PC-9 (cell line): ENCODE measurements at regions not wholly inside any gene's neighbourhood (a gene's known extent, or its start where the extent isn't known, plus 50 kb on each side); places are given as distances from the start of the nearest gene placed in this dataset.

Experiments
- BruUV-seq: library from RNA; stranded (reverse); fragments of 400-500 nt; replicated peaks from 2 replicates; lab custom pipeline; 2021; lab: Mats Ljungman, UMichigan
- CTCF ChIA-PET: fragments of 300-600 bp; sonication (Branson Sonifier 250); formaldehyde crosslinking; loops from one replicate; lab custom pipeline; 2022; ENCODE audit warnings: antibody characterized with exemption; lab: Charles Lee
- POLR2A ChIA-PET: fragments of 300-600 bp; sonication (Branson Sonifier 250); formaldehyde crosslinking; loops from one replicate; lab custom pipeline; 2022; ENCODE audit warnings: antibody characterized with exemption; ENCODE audit not compliant: unreplicated experiment; lab: Charles Lee
- DNase-seq, 2 experiments: peaks; one replicate each; pipeline versions ENCODE4 v3.0.0 to v3.0.0-alpha.2; 2015 to 2022; ENCODE audit warnings: mixed read lengths in 1 of 2
- H2AFZ ChIP-seq: fragments of 200-600 bp; sonication (generic); 2 replicates; pipeline ENCODE4 v1.8.1; 2017; ENCODE audit warnings: antibody characterized with exemption
- H3F3A ChIP-seq: fragments of 200-600 bp; sonication (generic); 2 replicates; pipeline ENCODE4 v1.8.1; 2017; ENCODE audit warnings: antibody characterized with exemption, mild to moderate bottlenecking, low read depth; ENCODE audit not compliant: insufficient read depth
- H3K27ac ChIP-seq: fragments of 200-600 bp; sonication (generic); 2 replicates; pipeline ENCODE4 v1.6.1; 2016; ENCODE audit warnings: mixed run types
- H3K27me3 ChIP-seq: fragments of 200-600 bp; sonication (generic); 2 replicates; pipeline ENCODE4 v1.6.1; 2016; ENCODE audit warnings: low read depth, mixed run types; ENCODE audit not compliant: insufficient read depth
- H3K36me3 ChIP-seq: fragments of 200-600 bp; sonication (generic); 2 replicates; pipeline ENCODE4 v1.6.1; 2016; ENCODE audit warnings: low read depth, mixed run types
- H3K4me1 ChIP-seq: fragments of 200-600 bp; sonication (generic); replicated peaks from 2 replicates; pipeline ENCODE4 v1.6.1; 2016; ENCODE audit warnings: mixed run types; ENCODE audit not compliant: insufficient read depth
- H3K4me2 ChIP-seq: fragments of 200-600 bp; sonication (generic); 2 replicates; pipeline ENCODE4 v1.6.1; 2017; ENCODE audit warnings: mixed run types
- H3K4me3 ChIP-seq: fragments of 200-600 bp; sonication (generic); 2 replicates; pipeline ENCODE4 v1.6.1; 2016; ENCODE audit warnings: mixed run types
- H3K79me2 ChIP-seq: fragments of 200-600 bp; sonication (generic); 2 replicates; pipeline ENCODE4 v1.6.1; 2017; ENCODE audit warnings: low read depth, mixed run types
- H3K9me2 ChIP-seq: fragments of 200-600 bp; sonication (generic); 2 replicates; pipeline ENCODE4 v1.8.1; 2017; ENCODE audit warnings: mild to moderate bottlenecking; ENCODE audit not compliant: insufficient read depth
- H3K9me3 ChIP-seq: fragments of 200-600 bp; sonication (generic); 2 replicates; pipeline ENCODE4 v1.8.1; 2016; ENCODE audit warnings: low read depth; ENCODE audit not compliant: insufficient read depth
- H4K20me1 ChIP-seq: fragments of 200-600 bp; sonication (generic); 2 replicates; pipeline ENCODE4 v1.8.1; 2017; ENCODE audit not compliant: insufficient read depth
- EZH2 ChIP-seq: fragments of 200-600 bp; sonication (generic); IDR thresholded peaks from 2 replicates; pipeline ENCODE4 v1.8.0; 2017; ENCODE audit warnings: antibody characterized with exemption, low read depth
- intact Hi-C: fragments of 100-400 bp; cut with micrococcal nuclease; formaldehyde crosslinking; loops from one replicate; pipeline ENCODE4 v1.10.0; 2022; ENCODE audit not compliant: unreplicated experiment
- TF ChIP-seq, protein P1 (sequence below): fragments of 200-600 bp; sonication (generic); conservative IDR thresholded peaks from 2 replicates; pipeline ENCODE4 v1.6.1; 2017; ENCODE audit warnings: mixed run types, antibody characterized with exemption, mild to moderate bottlenecking, moderate library complexity

DNA sequence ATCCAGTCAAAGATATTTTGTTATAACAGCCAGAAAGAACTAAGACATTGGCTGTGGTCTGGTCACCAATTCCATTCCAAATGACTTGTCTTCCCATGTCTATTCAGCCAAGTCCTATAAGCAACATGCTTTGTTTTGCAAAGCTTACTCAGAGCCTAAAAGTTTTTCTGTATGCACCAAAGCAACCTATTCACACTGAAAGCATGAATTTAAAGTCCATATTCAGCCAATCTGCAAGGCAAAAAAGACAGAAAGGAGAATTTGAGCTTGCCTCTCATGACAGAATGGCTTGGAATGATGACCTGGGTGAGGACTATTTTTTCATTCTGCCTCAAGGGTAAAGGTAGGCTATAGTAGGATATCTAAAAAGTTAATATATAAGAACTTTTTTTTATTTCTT, 323.2 kb upstream of the NOCT start:
- no peak for TF ChIP-seq EZH2
- TF ChIP-seq, protein P1, sequence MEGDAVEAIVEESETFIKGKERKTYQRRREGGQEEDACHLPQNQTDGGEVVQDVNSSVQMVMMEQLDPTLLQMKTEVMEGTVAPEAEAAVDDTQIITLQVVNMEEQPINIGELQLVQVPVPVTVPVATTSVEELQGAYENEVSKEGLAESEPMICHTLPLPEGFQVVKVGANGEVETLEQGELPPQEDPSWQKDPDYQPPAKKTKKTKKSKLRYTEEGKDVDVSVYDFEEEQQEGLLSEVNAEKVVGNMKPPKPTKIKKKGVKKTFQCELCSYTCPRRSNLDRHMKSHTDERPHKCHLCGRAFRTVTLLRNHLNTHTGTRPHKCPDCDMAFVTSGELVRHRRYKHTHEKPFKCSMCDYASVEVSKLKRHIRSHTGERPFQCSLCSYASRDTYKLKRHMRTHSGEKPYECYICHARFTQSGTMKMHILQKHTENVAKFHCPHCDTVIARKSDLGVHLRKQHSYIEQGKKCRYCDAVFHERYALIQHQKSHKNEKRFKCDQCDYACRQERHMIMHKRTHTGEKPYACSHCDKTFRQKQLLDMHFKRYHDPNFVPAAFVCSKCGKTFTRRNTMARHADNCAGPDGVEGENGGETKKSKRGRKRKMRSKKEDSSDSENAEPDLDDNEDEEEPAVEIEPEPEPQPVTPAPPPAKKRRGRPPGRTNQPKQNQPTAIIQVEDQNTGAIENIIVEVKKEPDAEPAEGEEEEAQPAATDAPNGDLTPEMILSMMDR, result no peak
- BruUV-seq, result no TSS peak

DNA sequence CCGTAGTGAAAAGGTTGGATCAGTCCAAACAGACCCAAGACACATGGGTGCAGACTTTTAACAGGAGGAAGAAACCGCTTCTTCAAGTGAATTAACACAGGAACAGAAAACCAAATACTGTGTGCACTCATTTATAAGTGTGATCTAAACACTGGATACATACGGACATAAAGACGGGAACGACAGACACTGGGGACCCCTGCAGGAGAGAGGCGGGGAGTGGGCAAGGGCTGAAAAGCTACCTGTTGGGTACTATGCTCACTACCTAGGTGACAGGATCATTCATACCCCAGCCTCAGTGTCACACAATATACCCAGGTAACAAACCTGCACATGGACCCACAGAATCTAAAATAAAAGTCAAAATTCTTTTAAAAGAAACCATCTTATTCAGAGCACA, 326.0 kb upstream of the NOCT start:
- no peaks in the 10 kb centered on the region for H3K36me3 ChIP-seq
- no peaks in the 10 kb centered on the region for H3K9me2 ChIP-seq
- H3F3A ChIP-seq, result no peaks in the 10 kb centered on the region
- H3K4me2 ChIP-seq, result no peak overlapping the region
- BruUV-seq, result no TSS peak
- no peaks in the 10 kb centered on the region for H4K20me1 ChIP-seq
- intact Hi-C loops, result loop anchor here (10.0 kb wide), 1 partner anchor 1565 kb away; no protein-coding TSS in a partner anchor
- H3K79me2 ChIP-seq, result no peaks in the 10 kb centered on the region
- no peaks in the 10 kb centered on the region for H3K4me1 ChIP-seq
- H3K27me3 ChIP-seq, result no peaks in the 10 kb centered on the region
- no peak overlapping the region for H2AFZ ChIP-seq
- H3K9me3 ChIP-seq, result no peaks in the 10 kb centered on the region
- ChIA-PET POLR2A (no interaction called here), CTCF (no interaction called here)
- TF ChIP-seq EZH2, result no peak
- TF ChIP-seq, protein P1, result no peak
- DNase-seq, result no peak
- H3K4me3 ChIP-seq, result no peak overlapping the region
- H3K27ac ChIP-seq, result no peak overlapping the region

More for the DNA sequence above, 323.2 kb upstream of the NOCT start:
- Histone ChIP-seq H4K20me1 (no peaks in the 10 kb centered on the region), H3K9me2 (no peaks in the 10 kb centered on the region), H2AFZ (no peak overlapping the region), H3K27ac (no peak overlapping the region), H3K4me2 (no peak overlapping the region), H3K79me2 (no peaks in the 10 kb centered on the region), H3K36me3 (no peaks in the 10 kb centered on the region), H3K9me3 (no peaks in the 10 kb centered on the region), H3F3A (no peaks in the 10 kb centered on the region), H3K4me3 (no peak overlapping the region), H3K4me1 (no peaks in the 10 kb centered on the region), H3K27me3 (no peaks in the 10 kb centered on the region)
- DNase-seq, result no peak
- ChIA-PET CTCF (no interaction called here), POLR2A (no interaction called here)
- intact Hi-C loops, result no loop called here

DNA sequence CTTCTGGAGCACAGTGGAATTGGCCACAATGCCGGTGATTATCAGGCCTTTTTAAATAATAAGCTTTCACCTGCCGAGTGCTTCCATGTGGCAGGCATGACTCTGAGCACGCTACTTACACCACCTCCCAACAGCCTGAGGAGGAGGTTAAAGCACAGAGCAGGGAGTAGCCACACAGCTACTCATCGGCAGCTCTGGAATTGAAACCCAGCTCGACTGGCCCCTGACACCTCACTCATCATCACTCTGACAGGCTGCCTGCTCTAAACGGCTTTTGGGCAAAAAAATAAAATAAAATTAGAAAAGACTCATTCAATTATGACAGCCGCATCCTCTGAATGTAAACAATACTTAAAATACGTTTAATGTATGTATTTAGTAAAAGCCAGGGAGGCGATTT, 326.4 kb upstream of the NOCT start:
- Histone ChIP-seq H3K4me1 (no peaks in the 10 kb centered on the region), H3K36me3 (no peaks in the 10 kb centered on the region), H3K27me3 (no peaks in the 10 kb centered on the region), H3K27ac (no peak overlapping the region), H4K20me1 (no peaks in the 10 kb centered on the region), H3F3A (no peaks in the 10 kb centered on the region), H3K9me2 (no peaks in the 10 kb centered on the region), H3K79me2 (no peaks in the 10 kb centered on the region), H3K9me3 (no peaks in the 10 kb centered on the region), H3K4me3 (no peak overlapping the region), H3K4me2 (no peak overlapping the region), H2AFZ (no peak overlapping the region)
- POLR2A ChIA-PET, result no interaction called here
- CTCF ChIA-PET, result no interaction called here
- BruUV-seq, result no TSS peak
- intact Hi-C loops, result loop anchor here (10.0 kb wide), 1 partner anchor 1564 kb away; no protein-coding TSS in a partner anchor
- TF ChIP-seq, protein P1, result no peak
- TF ChIP-seq EZH2, result no peak
- DNase-seq, result no peak
